GM23338 (cell line): ENCODE measurements at regions not wholly inside any gene's neighbourhood (a gene's known extent, or its start where the extent isn't known, plus 50 kb on each side); places are given as distances from the start of the nearest gene placed in this dataset.

ENCODE experiments used
- EZH2 ChIP-seq: fragments of 200-600 bp; sonication (generic); IDR thresholded peaks from one replicate; pipeline ENCODE4 v1.8.0; 2017; ENCODE audit warnings: antibody characterized with exemption, mild to moderate bottlenecking, low read depth; ENCODE audit not compliant: unreplicated experiment
- EZH2phosphoT487 ChIP-seq: fragments of 200-600 bp; sonication (generic); IDR thresholded peaks from one replicate; pipeline ENCODE4 v1.8.1; 2018; ENCODE audit warnings: antibody characterized with exemption; ENCODE audit not compliant: unreplicated experiment
- JUNB ChIP-seq: IDR thresholded peaks from one replicate; pipeline ENCODE4 v1.6.1; 2016; ENCODE audit warnings: antibody characterized with exemption; ENCODE audit not compliant: unreplicated experiment
- NANOG ChIP-seq: IDR thresholded peaks from 2 replicates; pipeline ENCODE4 v1.6.1; 2016; ENCODE audit warnings: antibody characterized with exemption, borderline replicate concordance
- POLR2AphosphoS5 ChIP-seq: IDR thresholded peaks from 2 replicates; pipeline ENCODE4 v1.6.1; 2016; ENCODE audit warnings: antibody characterized with exemption, low read depth
- REST ChIP-seq: IDR thresholded peaks from one replicate; pipeline ENCODE4 v1.6.1; 2018; ENCODE audit warnings: antibody characterized with exemption; ENCODE audit not compliant: unreplicated experiment
- STAT1 ChIP-seq: IDR thresholded peaks from one replicate; pipeline ENCODE4 v1.6.1; 2016; ENCODE audit warnings: antibody characterized with exemption; ENCODE audit not compliant: unreplicated experiment
- ZNF114 ChIP-seq: fragments of 250-450 bp; sonication (Bioruptor Pico); IDR thresholded peaks from 2 replicates; pipeline ENCODE4 v1.5.0; 2020; ENCODE audit warnings: mild to moderate bottlenecking, moderate library complexity
- ZNF331 ChIP-seq: fragments of 250-450 bp; sonication (Bioruptor Pico); IDR thresholded peaks from 2 replicates; pipeline ENCODE4 v1.5.0; 2020; ENCODE audit warnings: low read depth, mild to moderate bottlenecking, moderate library complexity
- ZNF462 ChIP-seq: fragments of 250-450 bp; sonication (Bioruptor Pico); IDR thresholded peaks from 2 replicates; pipeline ENCODE4 v1.5.0; 2020; ENCODE audit warnings: mild to moderate bottlenecking, moderate library complexity

- no peak for TF ChIP-seq ZNF462 (CRISPR knock-in tag)
- no peak for TF ChIP-seq POLR2AphosphoS5
- no peak for TF ChIP-seq NANOG
- TF ChIP-seq EZH2phosphoT487, result no peak
- TF ChIP-seq STAT1, result no peak
- no peak for TF ChIP-seq ZNF114 (CRISPR knock-in tag)
- TF ChIP-seq ZNF331 (CRISPR knock-in tag), result no peak
- TF ChIP-seq JUNB, result no peak
- TF ChIP-seq EZH2, result no peak
- no peak for TF ChIP-seq REST
These were observed 111.5 kb downstream of the PTPRS start (continued) for GRCh38 chr19:5228932-5229777.
